Smooth muscle cell (in vitro differentiated cells): ENCODE measurements at regions not wholly inside any gene's neighbourhood (a gene's known extent, or its start where the extent isn't known, plus 50 kb on each side); places are given as distances from the start of the nearest gene placed in this dataset.

Source experiments
- DNase-seq: peaks from one replicate; lab custom pipeline; 2025; ENCODE audit not compliant: unreplicated experiment; lab: John Stamatoyannopoulos, UW
- H2AFZ ChIP-seq: fragments of 200-600 bp; sonication (generic); 2 replicates; pipeline ENCODE4 v1.6.0; 2016; ENCODE audit warnings: antibody characterized with exemption, low read depth, mild to moderate bottlenecking
- H3F3A ChIP-seq: fragments of 200-600 bp; sonication (generic); 2 replicates; pipeline ENCODE4 v1.6.0; 2017; ENCODE audit warnings: antibody characterized with exemption, low read depth
- H3K27ac ChIP-seq: fragments of 200-600 bp; sonication (generic); 2 replicates; pipeline ENCODE4 v1.5.1; 2016; ENCODE audit warnings: low read depth, mild to moderate bottlenecking
- H3K27me3 ChIP-seq: fragments of 200-600 bp; sonication (generic); 2 replicates; pipeline ENCODE4 v1.6.1; 2016; ENCODE audit warnings: low read depth, mild to moderate bottlenecking
- H3K36me3 ChIP-seq: fragments of 200-600 bp; sonication (generic); 2 replicates; pipeline ENCODE4 v1.5.1; 2016; ENCODE audit warnings: low read depth
- H3K4me1 ChIP-seq: fragments of 200-600 bp; sonication (generic); 2 replicates; pipeline ENCODE4 v1.5.1; 2016; ENCODE audit warnings: low read depth
- H3K4me2 ChIP-seq: fragments of 200-600 bp; sonication (generic); 2 replicates; pipeline ENCODE4 v1.6.0; 2016; ENCODE audit warnings: mild to moderate bottlenecking
- H3K4me3 ChIP-seq: fragments of 200-600 bp; sonication (generic); 2 replicates; pipeline ENCODE4 v1.5.1; 2016; ENCODE audit warnings: mild to moderate bottlenecking
- H3K79me2 ChIP-seq: fragments of 200-600 bp; sonication (generic); 2 replicates; pipeline ENCODE4 v1.6.0; 2016; ENCODE audit warnings: low read depth, mild to moderate bottlenecking
- H3K9ac ChIP-seq: fragments of 200-600 bp; sonication (generic); 2 replicates; pipeline ENCODE4 v1.6.0; 2016; ENCODE audit warnings: low read depth
- H3K9me3 ChIP-seq: fragments of 200-600 bp; sonication (generic); replicated peaks from 2 replicates; pipeline ENCODE4 v1.5.1; 2016; ENCODE audit warnings: low read depth
- H4K20me1 ChIP-seq: fragments of 200-600 bp; sonication (generic); 2 replicates; pipeline ENCODE4 v1.6.0; 2016; ENCODE audit warnings: low read depth
- CTCF ChIP-seq: fragments of 200-600 bp; sonication (generic); IDR thresholded peaks from 2 replicates; pipeline ENCODE4 v1.5.1; 2017; ENCODE audit warnings: borderline replicate concordance, mild to moderate bottlenecking, antibody characterized with exemption; ENCODE audit not compliant: insufficient read depth, poor library complexity, severe bottlenecking
- WGBS: methylation state at CpG from one replicate; pipeline ENCODE4 v1.1.7; 2016; ENCODE audit warnings: low lambda C conversion rate; 5-methylcytosine and 5-hydroxymethylcytosine counted together

DNA sequence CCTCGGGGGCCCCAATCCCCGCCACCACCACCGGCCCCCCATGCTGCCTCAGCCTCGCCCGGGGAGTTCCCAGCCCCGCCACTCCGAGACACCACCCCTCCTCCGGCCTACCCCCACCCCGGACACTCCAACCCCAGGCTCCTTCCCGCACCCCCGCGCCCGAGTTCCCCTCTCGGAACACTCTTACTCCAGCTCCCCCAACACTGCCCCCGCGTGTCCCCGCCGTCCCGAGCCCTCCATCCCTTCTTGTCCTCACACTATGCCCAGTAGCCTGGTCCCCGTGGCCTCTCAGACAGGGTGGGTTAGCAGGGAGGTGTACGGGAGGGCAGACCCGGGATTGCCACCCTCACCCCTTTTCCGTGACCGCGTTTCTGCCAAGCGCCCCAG is 276.1 kb downstream of the BCOR start:
- H4K20me1 ChIP-seq = no peaks in the 10 kb centered on the region
- H3K79me2 ChIP-seq = no peaks in the 10 kb centered on the region
- H3K9me3 ChIP-seq = no peaks in the 10 kb centered on the region
- peaks cover 20% of the 10 kb centered on the region for H3F3A ChIP-seq
- no peak for TF ChIP-seq CTCF
- H3K4me3 ChIP-seq = peak overlapping the region; percentile 55
- H3K4me1 ChIP-seq = peaks cover 35% of the 10 kb centered on the region
- peak overlapping the region; percentile 93 for H3K4me2 ChIP-seq
- no peaks in the 10 kb centered on the region for H3K36me3 ChIP-seq
- peak overlapping the region; percentile 58 for H2AFZ ChIP-seq
- H3K27ac ChIP-seq = no peak overlapping the region
- no peak for DNase-seq
- H3K27me3 ChIP-seq = no peaks in the 10 kb centered on the region
- 33% methylated on average over 15 of the region's 26 CpGs for WGBS
- no peak overlapping the region for H3K9ac ChIP-seq

- DNase-seq = no peak
- Histone ChIP-seq H3K27ac (no peak overlapping the region), H3K79me2 (no peaks in the 10 kb centered on the region), H3F3A (peaks cover 16% of the 10 kb centered on the region), H3K9ac (no peak overlapping the region), H3K4me2 (peak overlapping the region; percentile 93), H3K36me3 (no peaks in the 10 kb centered on the region), H3K4me1 (peaks cover 32% of the 10 kb centered on the region), H4K20me1 (no peaks in the 10 kb centered on the region), H2AFZ (peak overlapping the region; percentile 58), H3K27me3 (no peaks in the 10 kb centered on the region), H3K4me3 (peak overlapping the region; percentile 55), H3K9me3 (no peaks in the 10 kb centered on the region)
- 45% methylated on average over 15 of the region's 15 CpGs for WGBS
- no peak for TF ChIP-seq CTCF
Observed at GRCh38 chrX:39822133-39822748, 275.5 kb downstream of the BCOR start.

DNA sequence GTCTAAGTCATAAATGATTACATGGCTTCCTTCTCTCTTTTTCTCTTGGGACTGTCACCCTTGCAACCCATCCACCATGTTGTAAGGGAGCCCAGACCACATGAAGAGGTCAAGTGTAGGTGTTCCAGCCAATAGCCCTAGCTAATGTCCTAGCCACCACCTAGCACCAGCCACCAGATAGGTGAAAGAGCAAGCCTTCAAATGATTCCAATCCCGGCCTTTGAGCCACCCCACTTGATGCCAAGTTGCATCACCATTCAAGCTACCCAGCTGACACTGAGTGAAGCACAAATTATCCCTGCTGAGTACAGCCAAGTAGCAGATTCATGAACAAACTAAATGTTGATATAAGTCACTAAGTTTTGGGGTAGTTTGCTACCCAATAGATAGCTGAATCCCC is 274.3 kb downstream of the BCOR start:
- H3K9me3 ChIP-seq = no peaks in the 10 kb centered on the region
- no peaks in the 10 kb centered on the region for H3K79me2 ChIP-seq
- H3K4me2 ChIP-seq = no peak overlapping the region
- H3K27me3 ChIP-seq = no peaks in the 10 kb centered on the region
- no peak for TF ChIP-seq CTCF
- H3K4me3 ChIP-seq = no peak overlapping the region
- no peaks in the 10 kb centered on the region for H3K36me3 ChIP-seq
- no peak overlapping the region for H3K9ac ChIP-seq
- 88% methylated on average over 1 of the region's 1 CpG for WGBS
- H3F3A ChIP-seq = peaks cover 10% of the 10 kb centered on the region
- H3K27ac ChIP-seq = no peak overlapping the region
- H2AFZ ChIP-seq = no peak overlapping the region
- no peak for DNase-seq
- H4K20me1 ChIP-seq = no peaks in the 10 kb centered on the region
- H3K4me1 ChIP-seq = peaks cover 22% of the 10 kb centered on the region

- Histone ChIP-seq H3F3A (peaks cover 10% of the 10 kb centered on the region), H3K9me3 (no peaks in the 10 kb centered on the region), H3K4me2 (no peak overlapping the region), H3K27ac (no peak overlapping the region), H3K36me3 (no peaks in the 10 kb centered on the region), H4K20me1 (no peaks in the 10 kb centered on the region), H2AFZ (no peak overlapping the region), H3K27me3 (no peaks in the 10 kb centered on the region), H3K4me3 (no peak overlapping the region), H3K4me1 (peaks cover 22% of the 10 kb centered on the region), H3K79me2 (no peaks in the 10 kb centered on the region), H3K9ac (no peak overlapping the region)
- WGBS = 71% methylated on average over 2 of the region's 2 CpGs
- no peak for DNase-seq
- TF ChIP-seq CTCF = no peak
Observed at GRCh38 chrX:39823854-39824253, 273.9 kb downstream of the BCOR start.
